RWPE1 (cell line): ENCODE measurements at regions not wholly inside any gene's neighbourhood (a gene's known extent, or its start where the extent isn't known, plus 50 kb on each side); places are given as distances from the start of the nearest gene placed in this dataset.

ENCODE experiments used
- CTCF ChIA-PET: fragments of 350-600 bp; sonication (Branson Sonifier 250); formaldehyde crosslinking; extraction: SDS; loops from one replicate; lab custom pipeline; 2021; lab: Yijun Ruan, JAX
- POLR2A ChIA-PET: fragments of 400-600 bp; formaldehyde crosslinking; extraction: SDS; loops from one replicate; lab custom pipeline; 2020; ENCODE audit warnings: antibody characterized with exemption; ENCODE audit not compliant: low non-redundant PET; lab: Yijun Ruan, JAX
- DNase-seq: peaks from one replicate; pipeline ENCODE4 v3.0.0; 2012; ENCODE audit warnings: low spot score
- H3K27ac ChIP-seq: fragments of 450-650 bp; 2 replicates; pipeline ENCODE4 v1.5.1; 2017
- CTCF ChIP-seq: fragments of 450-650 bp; conservative IDR thresholded peaks from 2 replicates; pipeline ENCODE4 v1.5.1; 2017; ENCODE audit warnings: low read depth, mild to moderate bottlenecking

GRCh38 chr7:130880668-130881067, 146.7 kb upstream of the KLF14 start:
- no peak for DNase-seq
- POLR2A ChIA-PET, result no interaction called here
- CTCF ChIA-PET, result no interaction called here
- TF ChIP-seq CTCF, result no peak
- peak overlapping the region; percentile 55 for H3K27ac ChIP-seq

- ChIA-PET CTCF (interaction anchor here (1.5 kb wide), 1 partner anchor 159 kb away, joined by 3 read pairs; no protein-coding TSS in a partner anchor), POLR2A (no interaction called here)
- H3K27ac ChIP-seq, result no peak overlapping the region
- no peak for TF ChIP-seq CTCF
- no peak for DNase-seq
Observed at GRCh38 chr7:130881091-130881798, 147.2 kb upstream of the KLF14 start.

GRCh38 chr7:130881799-130882141, 147.8 kb upstream of the KLF14 start:
- ChIA-PET POLR2A (no interaction called here), CTCF (interaction anchor here (1.5 kb wide), 1 partner anchor 158 kb away, joined by 3 read pairs; no protein-coding TSS in a partner anchor)
- no peak for TF ChIP-seq CTCF
- H3K27ac ChIP-seq, result no peak overlapping the region
- no peak for DNase-seq

- H3K27ac ChIP-seq, result peak overlapping the region; percentile 60
- CTCF ChIA-PET, result interaction anchor here (1.5 kb wide), 1 partner anchor 158 kb away, joined by 3 read pairs; no protein-coding TSS in a partner anchor
- no peak for DNase-seq
- no peak for TF ChIP-seq CTCF
- POLR2A ChIA-PET, result no interaction called here
Observed at GRCh38 chr7:130882396-130882795, 148.4 kb upstream of the KLF14 start.

DNA sequence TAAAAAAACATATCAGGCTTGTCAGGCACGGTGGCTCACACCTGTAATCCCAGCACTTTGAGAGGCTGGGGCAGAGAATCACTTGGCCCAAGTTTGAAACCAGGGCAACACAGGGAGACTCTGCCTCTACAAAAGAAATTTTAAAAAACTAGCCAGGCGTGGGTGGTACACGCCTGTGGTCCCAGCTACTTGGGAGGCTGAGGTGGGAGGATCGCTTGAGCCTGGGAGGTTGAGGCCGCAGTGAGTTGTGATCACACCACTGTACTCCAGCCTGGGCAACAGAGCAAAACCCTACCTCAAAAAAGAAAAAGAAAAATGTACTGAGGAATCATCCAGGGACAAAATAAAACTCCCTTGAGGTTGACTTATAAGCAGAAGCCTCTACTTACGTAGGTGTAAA, 149.9 kb upstream of the KLF14 start:
- ChIA-PET CTCF (no interaction called here), POLR2A (no interaction called here)
- H3K27ac ChIP-seq, result peak overlapping the region; percentile 85
- no peak for DNase-seq
- no peak for TF ChIP-seq CTCF

- no peak for DNase-seq
- no peak for TF ChIP-seq CTCF
- ChIA-PET POLR2A (no interaction called here), CTCF (no interaction called here)
- H3K27ac ChIP-seq, result peak overlapping the region; percentile 85
Observed at GRCh38 chr7:130884437-130885417, 150.7 kb upstream of the KLF14 start.
